MCF 10A (cell line): ENCODE measurements at regions not wholly inside any gene's neighbourhood (a gene's known extent, or its start where the extent isn't known, plus 50 kb on each side); places are given as distances from the start of the nearest gene placed in this dataset.

Source experiments
- BruUV-seq: library from RNA; stranded (reverse); fragments of 400-500 nt; replicated peaks from 2 replicates; lab custom pipeline; 2021; lab: Mats Ljungman, UMichigan
- CTCF ChIA-PET: fragments of 300-600 bp; sonication (Branson Sonifier 250); formaldehyde crosslinking; extraction: SDS; loops from one replicate; lab custom pipeline; 2021; ENCODE audit warnings: antibody characterized with exemption, inconsistent platforms; lab: Yijun Ruan, JAX
- POLR2A ChIA-PET: fragments of 300-600, 350-650 bp; sonication (Branson Sonifier 250); formaldehyde crosslinking; extraction: SDS; loops from one replicate; lab custom pipeline; 2020; ENCODE audit warnings: antibody characterized with exemption, inconsistent platforms; lab: Yijun Ruan, JAX
- DNase-seq: peaks from one replicate; pipeline ENCODE4 v3.0.0-alpha.2; 2018; ENCODE audit not compliant: unreplicated experiment
- H3K27ac Mint-ChIP-seq: one replicate; pipeline ENCODE4 v1.8.0; 2022; ENCODE audit warnings: mild to moderate bottlenecking, low read depth, mixed read lengths; ENCODE audit not compliant: unreplicated experiment
- H3K27me3 Mint-ChIP-seq: one replicate; pipeline ENCODE4 v1.8.0; 2022; ENCODE audit warnings: mixed read lengths; ENCODE audit not compliant: insufficient read depth, unreplicated experiment
- H3K36me3 Mint-ChIP-seq: one replicate; pipeline ENCODE4 v1.8.0; 2022; ENCODE audit warnings: mild to moderate bottlenecking, moderate library complexity, mixed read lengths; ENCODE audit not compliant: insufficient read depth, unreplicated experiment
- H3K4me1 Mint-ChIP-seq: one replicate; pipeline ENCODE4 v1.8.0; 2022; ENCODE audit warnings: mixed read lengths; ENCODE audit not compliant: insufficient read depth, unreplicated experiment
- H3K4me3 Mint-ChIP-seq: one replicate; pipeline ENCODE4 v1.8.0; 2022; ENCODE audit warnings: mild to moderate bottlenecking, moderate library complexity, mixed read lengths; ENCODE audit not compliant: unreplicated experiment
- H3K9me3 Mint-ChIP-seq: one replicate; pipeline ENCODE4 v1.8.0; 2022; ENCODE audit warnings: mixed read lengths; ENCODE audit not compliant: unreplicated experiment
- CTCF ChIP-seq: fragments of 200-600 bp; IDR thresholded peaks from one replicate; pipeline ENCODE4 v1.8.0; 2022; ENCODE audit warnings: antibody characterized with exemption, mild to moderate bottlenecking; ENCODE audit not compliant: unreplicated experiment
- intact Hi-C: fragments of 100-400 bp; cut with micrococcal nuclease; formaldehyde crosslinking; loops from 2 replicates; pipeline ENCODE4 v1.14.1; 2022

GRCh38 chr22:49487950-49488349 is 339.7 kb downstream of the BRD1 start:
- Mint-ChIP-seq H3K27me3 (no peaks in the 10 kb centered on the region), H3K36me3 (no peaks in the 10 kb centered on the region), H3K4me3 (no peak overlapping the region), H3K9me3 (peaks cover 10% of the 10 kb centered on the region), H3K4me1 (no peaks in the 10 kb centered on the region), H3K27ac (no peak overlapping the region)
- ChIA-PET CTCF (no interaction called here), POLR2A (no interaction called here)
- intact Hi-C loops: no loop called here
- BruUV-seq: no TSS peak
- no peak for DNase-seq
- no peak for TF ChIP-seq CTCF

- ChIA-PET POLR2A (no interaction called here), CTCF (no interaction called here)
- H3K4me1 Mint-ChIP-seq: no peaks in the 10 kb centered on the region
- H3K36me3 Mint-ChIP-seq: no peaks in the 10 kb centered on the region
- TF ChIP-seq CTCF: no peak
- intact Hi-C loops: no loop called here
- no TSS peak for BruUV-seq
- H3K27ac Mint-ChIP-seq: no peak overlapping the region
- no peak for DNase-seq
- H3K27me3 Mint-ChIP-seq: no peaks in the 10 kb centered on the region
- peaks cover 19% of the 10 kb centered on the region for H3K9me3 Mint-ChIP-seq
- no peak overlapping the region for H3K4me3 Mint-ChIP-seq
Observed at GRCh38 chr22:49486225-49486624, 341.4 kb downstream of the BRD1 start.

GRCh38 chr22:49483946-49484345 is 343.7 kb downstream of the BRD1 start:
- H3K27me3 Mint-ChIP-seq: no peaks in the 10 kb centered on the region
- no peaks in the 10 kb centered on the region for H3K36me3 Mint-ChIP-seq
- H3K27ac Mint-ChIP-seq: no peak overlapping the region
- no peak for TF ChIP-seq CTCF
- DNase-seq: no peak
- BruUV-seq: no TSS peak
- H3K9me3 Mint-ChIP-seq: peaks cover 35% of the 10 kb centered on the region
- intact Hi-C loops: no loop called here
- H3K4me1 Mint-ChIP-seq: no peaks in the 10 kb centered on the region
- no peak overlapping the region for H3K4me3 Mint-ChIP-seq
- ChIA-PET POLR2A (no interaction called here), CTCF (no interaction called here)

GRCh38 chr22:49483281-49483870 is 344.3 kb downstream of the BRD1 start:
- no peak overlapping the region for H3K4me3 Mint-ChIP-seq
- H3K36me3 Mint-ChIP-seq: no peaks in the 10 kb centered on the region
- intact Hi-C loops: no loop called here
- BruUV-seq: no TSS peak
- peaks cover 35% of the 10 kb centered on the region for H3K9me3 Mint-ChIP-seq
- POLR2A ChIA-PET: no interaction called here
- no peaks in the 10 kb centered on the region for H3K4me1 Mint-ChIP-seq
- no peaks in the 10 kb centered on the region for H3K27me3 Mint-ChIP-seq
- no peak for TF ChIP-seq CTCF
- DNase-seq: no peak
- H3K27ac Mint-ChIP-seq: no peak overlapping the region
- CTCF ChIA-PET: no interaction called here
